ENCODE measurements at regions not wholly inside any gene's neighbourhood (a gene's known extent, or its start where the extent isn't known, plus 50 kb on each side); places are given as distances from the start of the nearest gene placed in this dataset.

GRCh38 chr13:103676329-103676728 lies 610.1 kb upstream of the SLC10A2 start:
- TF ChIP-seq EP300 (IDR thresholded peaks at IDR 0.05) (no peak), CTCF (IDR thresholded peaks at IDR 0.05) (no peak), POLR2A (IDR thresholded peaks at IDR 0.05; ENCODE audit: low read depth) (no peak)

Data from esophagus muscularis mucosa (tissue), 4 donors.